Breast epithelium (tissue), 4 donors: ENCODE measurements at regions not wholly inside any gene's neighbourhood (a gene's known extent, or its start where the extent isn't known, plus 50 kb on each side); places are given as distances from the start of the nearest gene placed in this dataset.

Experiments used
- DNase-seq, 2 donors: peaks; one replicate each; pipeline ENCODE4 v3.0.0-alpha.2; 2019; ENCODE audit warnings: low spot score in 2 of 2
- H3K27ac ChIP-seq, 2 donors: fragments of 200-600 bp; sonication (generic) in 1 of 2; one replicate each; pipeline ENCODE4 v1.5.1; 2016 to 2019; ENCODE audit warnings: mild to moderate bottlenecking in 1 of 2
- H3K27me3 ChIP-seq, 2 donors: fragments of 200-600 bp; sonication (generic) in 1 of 2; one replicate each; pipeline versions ENCODE4 v1.5.1 to v1.6.0; 2017 to 2019; ENCODE audit warnings: control low read depth in 1 of 2, mild to moderate bottlenecking in 1 of 2
- H3K36me3 ChIP-seq: fragments of 200-600 bp; one replicate; pipeline ENCODE4 v1.5.1; 2019
- H3K4me1 ChIP-seq, 2 donors: fragments of 200-600 bp; sonication (generic); one replicate each; pipeline ENCODE4 v1.5.1; 2016 to 2019; ENCODE audit warnings: control low read depth in 1 of 2
- H3K4me3 ChIP-seq, 3 donors: fragments of 200-600 bp; sonication (generic); 1 replicate in 2 of 3; 2 replicates in 1 of 3; pipeline ENCODE4 v1.5.1; 2016 to 2019; ENCODE audit warnings: mild to moderate bottlenecking in 3 of 3, moderate library complexity in 2 of 3
- H3K9me3 ChIP-seq, 2 donors: fragments of 200-600 bp; sonication (generic) in 1 of 2; one replicate each; pipeline ENCODE4 v1.5.1; 2016 to 2019; ENCODE audit warnings: control low read depth in 1 of 2
- POLR2A ChIP-seq: fragments of 450-650 bp; IDR thresholded peaks from one replicate; pipeline ENCODE4 v1.6.1; 2016; ENCODE audit warnings: antibody characterized with exemption, mild to moderate bottlenecking, moderate library complexity
- POLR2AphosphoS5 ChIP-seq, 3 donors: sonication (generic); formaldehyde crosslinking; IDR thresholded peaks; one replicate each; pipeline ENCODE4 v1.6.1; 2017; ENCODE audit warnings: antibody characterized with exemption in 3 of 3
- intact Hi-C: fragments of 100-400 bp; cut with DNase I; formaldehyde crosslinking; loops from one replicate; pipeline ENCODE4 v1.15.1; 2023; ENCODE audit warnings: low total_unique reads
- TF ChIP-seq, protein P1 (sequence below), 3 donors: fragments of 450-650 bp; IDR thresholded peaks; one replicate each; pipeline ENCODE4 v1.5.1; 2016 to 2017; ENCODE audit warnings: antibody characterized with exemption in 3 of 3, mild to moderate bottlenecking in 3 of 3, moderate library complexity in 3 of 3

DNA sequence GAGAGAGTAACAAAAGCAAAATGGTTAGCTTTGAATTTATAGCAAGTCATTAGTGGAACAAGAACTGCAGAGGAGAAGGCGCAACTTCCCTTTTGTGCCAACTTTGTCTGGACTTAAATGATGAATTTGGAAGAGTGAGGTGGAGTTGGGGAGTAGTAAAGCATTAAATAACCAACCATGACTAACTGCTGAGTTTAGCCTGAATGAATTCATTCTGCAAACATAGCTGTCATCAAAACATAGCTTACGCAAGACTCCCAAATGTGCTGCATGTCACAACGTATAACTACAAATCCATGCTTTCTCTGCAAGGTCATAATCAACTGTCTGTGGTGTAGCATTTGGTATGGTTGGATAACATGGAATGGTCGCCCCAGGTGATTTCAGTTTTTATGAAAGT is 75.9 kb upstream of the RPL34 start:
- TF ChIP-seq POLR2A (no peak), POLR2AphosphoS5 (IDR thresholded peaks at IDR 0.05) (no peak)
- TF ChIP-seq, protein P1, sequence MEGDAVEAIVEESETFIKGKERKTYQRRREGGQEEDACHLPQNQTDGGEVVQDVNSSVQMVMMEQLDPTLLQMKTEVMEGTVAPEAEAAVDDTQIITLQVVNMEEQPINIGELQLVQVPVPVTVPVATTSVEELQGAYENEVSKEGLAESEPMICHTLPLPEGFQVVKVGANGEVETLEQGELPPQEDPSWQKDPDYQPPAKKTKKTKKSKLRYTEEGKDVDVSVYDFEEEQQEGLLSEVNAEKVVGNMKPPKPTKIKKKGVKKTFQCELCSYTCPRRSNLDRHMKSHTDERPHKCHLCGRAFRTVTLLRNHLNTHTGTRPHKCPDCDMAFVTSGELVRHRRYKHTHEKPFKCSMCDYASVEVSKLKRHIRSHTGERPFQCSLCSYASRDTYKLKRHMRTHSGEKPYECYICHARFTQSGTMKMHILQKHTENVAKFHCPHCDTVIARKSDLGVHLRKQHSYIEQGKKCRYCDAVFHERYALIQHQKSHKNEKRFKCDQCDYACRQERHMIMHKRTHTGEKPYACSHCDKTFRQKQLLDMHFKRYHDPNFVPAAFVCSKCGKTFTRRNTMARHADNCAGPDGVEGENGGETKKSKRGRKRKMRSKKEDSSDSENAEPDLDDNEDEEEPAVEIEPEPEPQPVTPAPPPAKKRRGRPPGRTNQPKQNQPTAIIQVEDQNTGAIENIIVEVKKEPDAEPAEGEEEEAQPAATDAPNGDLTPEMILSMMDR (IDR thresholded peaks at IDR 0.05), result no peak
- H3K27ac ChIP-seq, result no peak overlapping the region
- H3K9me3 ChIP-seq, result peaks cover 9 to 19% of the 10 kb centered on the region in 2 donors
- no peak overlapping the region for H3K4me3 ChIP-seq
- H3K27me3 ChIP-seq, result no peaks in the 10 kb centered on the region
- no peaks in the 10 kb centered on the region for H3K36me3 ChIP-seq
- H3K4me1 ChIP-seq, result no peaks in the 10 kb centered on the region
- intact Hi-C loops, result no loop called here
- DNase-seq, result no peak

DNA sequence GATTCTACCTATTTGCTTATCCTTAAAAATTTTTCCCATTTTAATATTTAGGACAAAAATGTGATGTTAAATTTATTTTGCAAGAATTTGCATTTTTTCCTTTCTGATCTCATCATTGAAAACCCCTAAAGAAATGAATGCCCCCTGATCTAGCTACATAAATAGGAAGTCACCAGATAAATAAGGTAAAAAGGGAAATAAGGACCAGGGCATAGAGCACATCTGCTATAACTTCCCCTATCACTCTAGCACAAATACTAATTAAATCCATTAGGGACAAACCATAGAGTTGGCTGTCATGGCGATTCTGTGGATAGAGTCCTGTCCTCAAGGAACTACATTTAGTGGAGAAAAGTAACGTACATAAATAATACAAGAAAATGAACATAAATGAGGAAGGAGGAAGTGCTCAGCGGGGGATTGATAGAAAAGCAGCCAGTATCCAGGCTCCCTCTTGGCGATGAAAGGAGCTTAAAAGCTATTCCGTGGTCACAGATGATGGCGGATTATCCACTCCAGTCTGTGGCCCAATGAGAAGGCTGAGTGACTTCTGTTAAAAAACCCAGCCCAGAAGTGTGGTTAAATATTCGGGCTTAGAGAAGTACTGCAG is 76.9 kb upstream of the RPL34 start:
- Histone ChIP-seq H3K27me3 (no peaks in the 10 kb centered on the region), H3K4me1 (no peaks in the 10 kb centered on the region), H3K36me3 (no peaks in the 10 kb centered on the region), H3K4me3 (no peak overlapping the region), H3K27ac (no peak overlapping the region), H3K9me3 (peaks cover 9 to 19% of the 10 kb centered on the region in 2 donors)
- TF ChIP-seq POLR2AphosphoS5 (IDR thresholded peaks at IDR 0.05) (no peak), POLR2A (no peak)
- TF ChIP-seq, protein P1 (IDR thresholded peaks at IDR 0.05), result no peak
- DNase-seq, result no peak
- intact Hi-C loops, result no loop called here

DNA sequence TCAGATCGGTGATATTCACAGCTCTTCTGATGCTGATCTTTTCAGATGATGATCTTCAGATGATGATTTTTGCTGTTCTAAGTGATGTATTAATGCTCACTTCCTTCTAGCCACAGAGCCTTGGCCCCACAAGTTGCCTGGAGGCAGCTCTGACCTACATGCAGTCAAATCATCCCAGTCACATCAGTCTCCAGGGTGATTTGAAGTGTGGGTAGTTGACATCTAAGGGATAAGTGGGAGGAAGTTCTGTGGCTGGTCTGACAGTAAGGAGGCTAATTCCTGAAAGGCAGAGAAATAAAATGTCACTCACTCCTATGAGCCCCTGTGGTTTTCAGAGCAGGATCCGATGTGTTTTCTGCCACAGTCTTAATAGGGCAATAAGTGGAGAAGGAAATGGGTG is 79.8 kb upstream of the RPL34 start:
- no peak for TF ChIP-seq POLR2A
- TF ChIP-seq POLR2AphosphoS5 (IDR thresholded peaks at IDR 0.05), result no peak
- TF ChIP-seq, protein P1 (IDR thresholded peaks at IDR 0.05), result no peak
- Histone ChIP-seq H3K36me3 (no peaks in the 10 kb centered on the region), H3K4me3 (no peak overlapping the region), H3K27me3 (no peaks in the 10 kb centered on the region), H3K27ac (no peak overlapping the region), H3K4me1 (no peaks in the 10 kb centered on the region), H3K9me3 (no peaks in the 10 kb centered on the region)
- no peak for DNase-seq
- intact Hi-C loops, result no loop called here

DNA sequence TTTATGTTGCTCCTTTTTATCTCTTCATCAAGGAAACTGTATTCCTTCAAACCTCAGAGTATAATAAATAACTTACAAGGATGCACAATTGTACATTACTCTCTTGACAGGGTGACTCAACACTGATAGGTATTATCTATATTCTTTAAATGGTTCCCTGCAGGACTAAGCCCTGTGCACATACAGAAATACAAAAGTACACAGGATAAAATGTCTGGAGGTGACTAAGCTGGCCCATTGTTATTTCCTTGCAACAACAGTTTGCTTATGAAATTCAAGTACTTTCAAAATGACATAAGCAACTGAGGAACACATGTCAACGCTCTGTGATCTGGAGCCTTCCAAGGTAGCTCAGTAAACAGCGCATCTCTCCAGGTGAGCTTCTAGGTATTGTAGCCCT is 83.8 kb upstream of the RPL34 start:
- H3K27ac ChIP-seq, result no peak overlapping the region
- H3K9me3 ChIP-seq, result no peaks in the 10 kb centered on the region
- H3K27me3 ChIP-seq, result no peaks in the 10 kb centered on the region
- no peak overlapping the region for H3K4me3 ChIP-seq
- TF ChIP-seq, protein P1 (IDR thresholded peaks at IDR 0.05), result no peak
- TF ChIP-seq POLR2AphosphoS5 (IDR thresholded peaks at IDR 0.05) (no peak), POLR2A (no peak)
- no peaks in the 10 kb centered on the region for H3K4me1 ChIP-seq
- DNase-seq, result no peak
- no peaks in the 10 kb centered on the region for H3K36me3 ChIP-seq
- intact Hi-C loops, result no loop called here

GRCh38 chr4:108535757-108536156 is 84.6 kb upstream of the RPL34 start:
- no peak for DNase-seq
- H3K4me1 ChIP-seq, result no peaks in the 10 kb centered on the region
- intact Hi-C loops, result no loop called here
- TF ChIP-seq, protein P1 (IDR thresholded peaks at IDR 0.05), result no peak
- TF ChIP-seq POLR2AphosphoS5 (IDR thresholded peaks at IDR 0.05), result no peak
- no peak for TF ChIP-seq POLR2A
- no peak overlapping the region for H3K4me3 ChIP-seq
- H3K27ac ChIP-seq, result no peak overlapping the region
- H3K9me3 ChIP-seq, result no peaks in the 10 kb centered on the region
- no peaks in the 10 kb centered on the region for H3K27me3 ChIP-seq
- H3K36me3 ChIP-seq, result no peaks in the 10 kb centered on the region
